HG03565 (cell line): ENCODE measurements at regions not wholly inside any gene's neighbourhood (a gene's known extent, or its start where the extent isn't known, plus 50 kb on each side); places are given as distances from the start of the nearest gene placed in this dataset.
"Not testable (repeated sequence)": the region's sequence is repeated elsewhere in the genome, so short reads cannot be mapped to it uniquely, and the experiment has no call there.

ENCODE experiments used
- ATAC-seq: cut with Tn5 transposase; IDR thresholded peaks from one replicate; pipeline ENCODE4 v1.9.1; 2021; ENCODE audit warnings: mild to moderate bottlenecking, moderate library complexity; ENCODE audit not compliant: unreplicated experiment

GRCh38 chr14:34104489-34105397 is 153.9 kb upstream of the EGLN3 start:
- no peak for ATAC-seq

GRCh38 chr14:34103176-34103575 is 152.3 kb upstream of the EGLN3 start:
- no peak for ATAC-seq

GRCh38 chr14:34099635-34100034 is 148.8 kb upstream of the EGLN3 start:
- no peak for ATAC-seq

- ATAC-seq: no peak
Observed at GRCh38 chr14:34098985-34099349, 148.1 kb upstream of the EGLN3 start.

GRCh38 chr14:34098045-34098984 is 147.4 kb upstream of the EGLN3 start:
- ATAC-seq: no peak

- ATAC-seq: no peak
Observed at GRCh38 chr14:34097644-34098043, 146.8 kb upstream of the EGLN3 start.

GRCh38 chr14:34094384-34094783 is 143.5 kb upstream of the EGLN3 start:
- no peak for ATAC-seq

- no peak for ATAC-seq
Observed at GRCh38 chr14:34093883-34094282, 143.0 kb upstream of the EGLN3 start.

GRCh38 chr14:34090451-34090850 is 139.6 kb upstream of the EGLN3 start:
- ATAC-seq: no peak

- no peak for ATAC-seq
Observed at GRCh38 chr14:34088914-34089313, 138.0 kb upstream of the EGLN3 start.

GRCh38 chr14:34087571-34087970 is 136.7 kb upstream of the EGLN3 start:
- no peak for ATAC-seq

GRCh38 chr14:34086223-34086757 is 135.4 kb upstream of the EGLN3 start:
- ATAC-seq: no peak

GRCh38 chr14:34085695-34086094 is 134.8 kb upstream of the EGLN3 start:
- ATAC-seq: no peak

GRCh38 chr14:34081576-34082136 is 130.8 kb upstream of the EGLN3 start:
- no peak for ATAC-seq

GRCh38 chr14:34081101-34081575 is 130.3 kb upstream of the EGLN3 start:
- no peak for ATAC-seq

- not testable (repeated sequence) for ATAC-seq
Observed at GRCh38 chr14:34079643-34080042, 128.8 kb upstream of the EGLN3 start.

- ATAC-seq: no peak
Observed at GRCh38 chr14:34078117-34078743, 127.4 kb upstream of the EGLN3 start.

GRCh38 chr14:34075826-34076225 is 125.0 kb upstream of the EGLN3 start:
- no peak for ATAC-seq

- ATAC-seq: no peak
Observed at GRCh38 chr14:34075042-34075744, 124.3 kb upstream of the EGLN3 start.

- ATAC-seq: peak; percentile 53
Observed at GRCh38 chr14:34072921-34073320, 122.0 kb upstream of the EGLN3 start.
